IPS-18c (cell line): ENCODE measurements at regions not wholly inside any gene's neighbourhood (a gene's known extent, or its start where the extent isn't known, plus 50 kb on each side); places are given as distances from the start of the nearest gene placed in this dataset.

Experiments
- H3K4me3 ChIP-seq: 2 replicates; pipeline ENCODE4 v1.7.0; 2013; ENCODE audit warnings: low read depth, mild to moderate bottlenecking, low read length, moderate library complexity; ENCODE audit not compliant: insufficient read depth
- H3K9me3 ChIP-seq: one replicate; pipeline ENCODE4 v1.6.1; 2013; ENCODE audit warnings: mild to moderate bottlenecking, low read length, moderate library complexity; ENCODE audit not compliant: control insufficient read depth, insufficient read depth

DNA sequence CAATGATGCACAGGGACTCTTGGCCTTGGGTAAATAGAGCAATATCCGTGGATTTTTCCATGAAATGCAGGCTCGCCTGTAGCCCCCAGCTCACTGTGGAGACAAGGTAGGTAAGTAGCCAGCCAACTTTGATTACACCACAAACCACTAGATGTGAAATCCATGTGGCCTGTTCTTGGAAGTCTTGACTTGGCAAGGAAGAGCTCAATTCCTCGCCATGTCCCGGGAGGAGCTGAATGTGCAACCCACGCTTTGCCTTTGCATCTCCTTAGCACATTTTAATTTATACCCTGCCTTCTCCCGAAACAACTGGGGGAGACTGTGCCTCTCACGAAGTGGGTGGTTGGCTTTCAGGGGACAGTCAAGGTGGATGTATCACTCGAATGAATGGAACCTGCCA lies 347.7 kb upstream of the MKI67 start:
- H3K9me3 ChIP-seq = no peaks in the 10 kb centered on the region

DNA sequence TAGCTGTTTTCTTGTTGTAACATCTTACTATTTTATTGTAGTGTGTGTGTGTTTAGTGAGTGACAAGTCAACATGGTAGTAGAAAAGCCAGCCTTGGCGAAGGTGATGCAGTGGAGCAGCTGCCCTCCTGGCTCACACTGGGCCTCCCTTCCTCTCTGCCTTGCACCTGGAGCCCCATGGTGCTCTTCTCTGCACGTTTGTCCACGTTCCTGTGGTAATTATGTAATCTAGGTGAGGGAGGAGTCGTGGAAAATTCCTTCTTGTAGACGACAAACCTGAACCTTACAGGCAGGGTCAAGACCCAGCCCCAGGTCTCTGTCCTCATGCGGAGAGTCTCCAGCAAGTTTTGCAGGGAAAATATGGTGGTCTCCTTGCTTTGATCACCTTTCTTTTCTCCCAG lies 348.3 kb upstream of the MKI67 start:
- no peak overlapping the region for H3K4me3 ChIP-seq
- H3K9me3 ChIP-seq = no peaks in the 10 kb centered on the region

More for the DNA sequence above, 347.7 kb upstream of the MKI67 start:
- no peak overlapping the region for H3K4me3 ChIP-seq

GRCh38 chr10:128475686-128476367 lies 349.6 kb upstream of the MKI67 start:
- Histone ChIP-seq H3K9me3 (no peaks in the 10 kb centered on the region), H3K4me3 (no peak overlapping the region)

- H3K4me3 ChIP-seq = no peak overlapping the region
- no peaks in the 10 kb centered on the region for H3K9me3 ChIP-seq
These were observed 350.1 kb upstream of the MKI67 start for GRCh38 chr10:128476368-128476725.

DNA sequence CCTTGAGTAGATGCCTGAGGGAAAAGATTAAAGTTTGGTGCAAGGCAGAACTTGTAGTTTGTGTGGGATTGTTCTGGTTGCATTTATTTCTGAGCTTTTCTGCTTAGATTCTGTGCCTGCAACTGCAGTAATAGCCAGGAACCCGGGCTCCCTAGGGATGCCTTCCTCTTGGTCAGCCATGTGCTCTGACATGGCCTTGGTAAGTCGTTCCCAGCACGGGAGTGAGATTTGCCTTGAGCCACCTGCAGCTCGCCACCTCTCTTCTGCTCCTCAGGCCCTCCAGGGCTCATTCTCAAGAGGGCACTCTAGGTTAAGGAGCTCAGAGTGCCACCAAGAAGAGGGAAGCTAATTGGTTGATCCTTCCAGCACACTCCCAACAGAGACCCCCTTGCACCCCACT lies 350.6 kb upstream of the MKI67 start:
- H3K9me3 ChIP-seq = no peaks in the 10 kb centered on the region

GRCh38 chr10:128480601-128481000 lies 354.4 kb upstream of the MKI67 start:
- no peaks in the 10 kb centered on the region for H3K9me3 ChIP-seq
- H3K4me3 ChIP-seq = no peak overlapping the region

More for the DNA sequence above, 350.6 kb upstream of the MKI67 start:
- H3K4me3 ChIP-seq = no peak overlapping the region

DNA sequence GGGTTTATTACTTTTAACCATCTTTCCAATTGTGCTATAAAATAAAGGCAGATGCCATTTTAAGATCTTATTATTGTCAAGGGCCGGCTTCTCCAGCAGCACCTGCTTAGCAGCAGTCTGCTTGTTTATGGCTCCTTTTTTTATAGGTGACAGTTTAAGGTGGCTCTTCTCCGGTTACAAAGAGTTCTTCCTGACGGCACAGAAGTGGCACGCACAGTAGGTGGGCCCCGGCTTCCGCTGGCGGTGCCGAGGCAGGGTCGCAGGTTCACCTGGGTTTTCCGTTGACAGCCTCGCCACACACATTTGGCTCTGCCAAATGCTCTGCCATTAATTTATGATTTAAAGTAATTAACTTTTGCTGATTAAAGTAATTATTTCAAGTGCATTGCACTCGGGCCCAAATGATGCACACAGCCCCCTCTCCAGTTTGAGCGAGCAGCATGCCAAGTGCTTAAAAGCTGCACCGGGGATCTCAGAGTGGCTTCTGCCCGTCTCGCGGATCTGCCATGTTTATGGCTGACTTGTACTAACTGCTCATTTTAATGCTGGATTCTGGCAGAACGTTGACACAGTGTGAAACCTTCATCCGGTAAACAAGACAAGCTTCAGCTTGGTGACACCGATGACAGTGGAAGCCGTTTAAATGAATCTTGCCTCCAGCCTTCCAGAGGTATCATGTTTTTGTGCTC lies 355.1 kb upstream of the MKI67 start:
- H3K9me3 ChIP-seq = no peaks in the 10 kb centered on the region
- no peak overlapping the region for H3K4me3 ChIP-seq

DNA sequence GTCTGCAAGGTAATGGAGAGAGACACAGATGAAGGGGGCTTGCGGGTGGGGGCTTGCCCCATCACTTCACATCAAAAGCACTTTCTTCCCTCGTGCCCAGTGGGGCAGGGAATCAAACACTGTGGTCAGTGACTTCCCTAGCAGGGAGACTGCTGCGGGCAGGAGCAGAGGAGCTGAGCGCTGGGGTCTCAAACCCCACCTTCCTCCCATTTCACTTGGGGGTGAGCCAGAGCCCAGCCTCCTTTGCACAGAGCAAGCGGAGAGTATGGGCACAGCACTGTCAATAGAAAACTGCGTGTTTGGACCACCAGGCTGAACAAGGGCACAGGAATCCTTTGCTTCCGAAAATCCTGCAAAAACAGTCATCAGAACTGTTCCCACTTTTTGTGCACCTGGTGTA lies 355.8 kb upstream of the MKI67 start:
- Histone ChIP-seq H3K4me3 (no peak overlapping the region), H3K9me3 (no peaks in the 10 kb centered on the region)

- no peaks in the 10 kb centered on the region for H3K9me3 ChIP-seq
- H3K4me3 ChIP-seq = no peak overlapping the region
These were observed 357.0 kb upstream of the MKI67 start for GRCh38 chr10:128483216-128483615.

- Histone ChIP-seq H3K4me3 (no peak overlapping the region), H3K9me3 (no peaks in the 10 kb centered on the region)
These were observed 357.8 kb upstream of the MKI67 start for GRCh38 chr10:128484041-128484440.

DNA sequence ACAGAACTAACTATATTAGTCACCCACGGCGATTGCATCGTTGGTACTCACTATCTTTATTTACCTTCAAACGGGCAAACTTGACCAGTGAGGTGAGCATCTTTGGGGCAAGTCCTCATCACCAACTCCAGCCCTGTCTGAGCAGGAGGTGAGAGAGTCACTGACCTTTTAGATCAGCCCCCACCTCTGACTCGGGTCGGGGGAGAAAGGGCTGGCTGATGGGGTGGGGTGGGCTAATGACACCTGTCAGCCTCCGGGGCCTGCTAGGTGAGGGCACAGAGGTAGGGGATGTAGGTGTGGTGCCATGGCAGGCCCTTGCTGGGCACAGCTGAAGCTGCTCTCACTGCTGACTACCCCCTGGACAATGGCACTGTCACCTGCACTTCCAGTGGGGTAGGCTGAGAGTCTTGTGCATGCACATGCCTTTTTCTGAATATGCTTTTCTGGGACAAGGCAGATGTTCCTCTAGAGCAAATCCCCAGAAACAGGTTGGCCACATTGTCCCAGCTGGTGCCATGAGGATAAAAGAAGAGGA lies 359.5 kb upstream of the MKI67 start:
- H3K4me3 ChIP-seq = no peak overlapping the region
- no peaks in the 10 kb centered on the region for H3K9me3 ChIP-seq

DNA sequence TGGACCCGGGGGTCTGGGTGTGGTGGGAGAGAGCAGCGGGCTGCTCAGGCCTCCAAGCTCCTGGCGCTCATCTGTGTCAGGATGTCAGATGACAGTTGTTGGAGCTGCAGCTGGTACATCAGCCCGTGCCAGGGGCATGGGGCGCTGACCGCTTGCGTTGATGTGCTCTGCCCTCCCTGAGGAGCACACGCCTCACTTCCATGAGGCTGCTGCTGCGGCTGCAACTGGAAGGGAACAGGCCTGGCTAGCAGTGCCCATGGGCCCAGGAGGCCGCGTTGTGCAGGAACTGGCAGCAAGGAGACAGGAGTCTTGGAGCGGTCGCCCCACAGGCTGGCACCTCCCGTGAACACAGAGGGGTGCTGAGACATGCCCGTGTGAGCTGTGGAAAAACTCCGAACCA lies 361.3 kb upstream of the MKI67 start:
- Histone ChIP-seq H3K4me3 (no peak overlapping the region), H3K9me3 (no peaks in the 10 kb centered on the region)

DNA sequence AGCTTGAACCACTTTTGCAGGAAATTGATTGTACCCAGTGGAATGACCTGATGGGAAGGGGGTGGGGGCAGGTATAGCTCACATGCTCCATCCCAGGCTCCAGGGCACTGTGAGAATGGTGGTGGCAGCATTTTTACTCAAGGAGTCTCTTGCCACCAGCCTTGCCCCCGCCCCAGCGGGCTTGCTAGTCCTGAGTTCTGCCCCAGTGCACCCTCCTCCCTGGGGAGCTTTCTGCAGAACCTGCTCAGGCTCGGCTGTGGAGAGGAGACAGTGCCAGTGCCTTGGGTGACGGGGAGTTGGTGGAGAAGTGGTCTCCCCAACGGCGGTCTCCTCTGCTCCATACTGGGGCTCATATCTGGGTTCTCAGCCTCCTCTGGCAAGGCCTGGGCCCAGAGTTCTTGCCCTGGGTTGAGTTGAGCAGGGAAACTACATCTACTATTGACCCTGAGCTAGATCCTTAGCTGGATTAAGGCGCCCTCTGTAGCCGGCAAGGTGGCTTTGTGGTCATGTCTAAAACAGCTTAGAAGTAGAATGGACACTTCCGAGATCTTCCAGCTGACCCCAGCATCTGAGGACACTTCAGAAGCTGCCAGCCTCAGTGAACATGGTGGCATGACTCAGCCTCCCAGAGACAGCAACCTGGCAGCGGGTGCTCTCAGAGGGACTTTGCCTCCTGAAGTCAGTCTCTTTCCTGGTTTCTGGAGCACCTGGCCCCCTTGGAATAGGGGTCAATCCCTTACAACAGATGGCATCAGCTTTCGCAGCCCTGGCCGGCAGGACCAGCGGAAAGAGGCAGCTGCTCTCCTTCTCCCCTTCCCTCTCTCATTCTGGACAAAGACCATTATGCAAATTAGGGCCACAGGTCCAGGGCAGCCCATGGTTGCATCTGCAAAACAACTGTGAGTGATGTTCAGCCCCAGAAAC lies 363.4 kb upstream of the MKI67 start:
- Histone ChIP-seq H3K4me3 (no peak overlapping the region), H3K9me3 (no peaks in the 10 kb centered on the region)

- Histone ChIP-seq H3K9me3 (no peaks in the 10 kb centered on the region), H3K4me3 (no peak overlapping the region)
These were observed 365.5 kb upstream of the MKI67 start for GRCh38 chr10:128491686-128492085.

DNA sequence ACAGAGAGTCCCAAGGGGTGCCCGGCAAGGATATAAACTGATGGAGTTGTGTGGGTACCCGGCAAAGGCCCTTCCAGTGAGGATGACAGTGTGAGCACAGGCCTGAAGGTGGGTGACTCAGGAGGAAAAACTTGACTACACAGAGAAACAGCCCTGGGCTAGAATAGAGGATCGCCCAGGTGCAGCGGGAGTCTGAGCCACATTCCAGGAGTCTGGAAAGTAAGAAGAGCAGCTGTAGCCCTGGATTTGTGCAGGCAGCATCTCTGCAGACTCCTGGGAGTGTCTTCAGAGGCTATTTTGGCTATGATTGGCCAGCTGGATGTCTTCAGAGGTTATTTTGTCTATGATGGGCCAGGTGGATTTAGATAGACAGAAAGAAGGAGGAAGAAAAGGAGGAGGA lies 367.6 kb upstream of the MKI67 start:
- no peaks in the 10 kb centered on the region for H3K9me3 ChIP-seq
- no peak overlapping the region for H3K4me3 ChIP-seq

GRCh38 chr10:128494665-128495064 lies 368.4 kb upstream of the MKI67 start:
- Histone ChIP-seq H3K4me3 (no peak overlapping the region), H3K9me3 (no peaks in the 10 kb centered on the region)

GRCh38 chr10:128497660-128498377 lies 371.6 kb upstream of the MKI67 start:
- Histone ChIP-seq H3K9me3 (no peaks in the 10 kb centered on the region), H3K4me3 (no peak overlapping the region)
